ENCODE measurements at regions not wholly inside any gene's neighbourhood (a gene's known extent, or its start where the extent isn't known, plus 50 kb on each side); places are given as distances from the start of the nearest gene placed in this dataset.

GRCh38 chr7:9082203-9082602, 648.8 kb downstream of the NXPH1 start:
- Histone ChIP-seq H3K9me2 (replicated peaks; ENCODE audit: insufficient read depth) (no peaks in the 10 kb centered on the region), H3K4me1 (ENCODE audit: insufficient read depth) (no peaks in the 10 kb centered on the region), H3K27me3 (no peaks in the 10 kb centered on the region), H3K79me2 (no peaks in the 10 kb centered on the region), H3K9me3 (ENCODE audit: low read depth) (no peaks in the 10 kb centered on the region), H3K36me3 (replicated peaks; ENCODE audit: insufficient read depth, low read depth) (no peaks in the 10 kb centered on the region), H3K27ac (no peak overlapping the region), H3K4me2 (no peak overlapping the region), H3K4me3 (no peak overlapping the region), H4K20me1 (ENCODE audit: insufficient read depth, poor library complexity, severe bottlenecking) (no peaks in the 10 kb centered on the region), H2AFZ (no peak overlapping the region)
- DNase-seq (ENCODE audit: low spot score), result peak; percentile 8
- 10% methylated on average over 2 of the region's 2 CpGs for WGBS (ENCODE audit: low lambda C conversion rate, missing lambda C conversion rate)
- TF ChIP-seq EZH2phosphoT487 (IDR thresholded peaks at IDR 0.05; ENCODE audit: low read depth, severe bottlenecking, unreplicated experiment), result no peak
- no peak for TF ChIP-seq EZH2 (IDR thresholded peaks at IDR 0.05; ENCODE audit: borderline replicate concordance)
- no peak for TF ChIP-seq CTCF (IDR thresholded peaks at IDR 0.05; ENCODE audit: poor library complexity)

DNA sequence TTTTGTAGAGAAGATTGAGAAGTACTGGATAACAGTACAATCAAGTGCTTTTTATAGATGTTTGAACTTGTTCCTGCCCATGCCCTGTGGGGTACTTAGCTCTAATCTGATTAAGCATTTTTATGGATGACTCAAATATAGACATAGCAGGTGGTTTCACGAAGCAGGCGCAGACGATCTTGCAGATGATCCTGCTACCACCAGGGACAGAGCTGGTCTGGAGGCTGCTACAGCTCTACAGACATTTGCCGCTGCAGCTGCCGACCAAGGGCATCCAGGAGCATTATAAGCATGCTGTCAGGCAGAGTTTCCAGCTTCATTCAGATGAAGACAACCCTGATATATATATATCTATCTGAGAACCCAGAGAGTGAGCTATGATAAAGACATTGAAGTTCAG, 650.4 kb downstream of the NXPH1 start:
- Histone ChIP-seq H2AFZ (no peak overlapping the region), H3K9me3 (ENCODE audit: low read depth) (no peaks in the 10 kb centered on the region), H4K20me1 (ENCODE audit: insufficient read depth, poor library complexity, severe bottlenecking) (no peaks in the 10 kb centered on the region), H3K27me3 (no peaks in the 10 kb centered on the region), H3K4me1 (ENCODE audit: insufficient read depth) (no peaks in the 10 kb centered on the region), H3K4me3 (no peak overlapping the region), H3K36me3 (replicated peaks; ENCODE audit: insufficient read depth, low read depth) (no peaks in the 10 kb centered on the region), H3K79me2 (no peaks in the 10 kb centered on the region), H3K4me2 (no peak overlapping the region), H3K27ac (no peak overlapping the region), H3K9me2 (replicated peaks; ENCODE audit: insufficient read depth) (no peaks in the 10 kb centered on the region)
- DNase-seq (ENCODE audit: low spot score), result peak; percentile 17
- no peak for TF ChIP-seq EZH2 (IDR thresholded peaks at IDR 0.05; ENCODE audit: borderline replicate concordance)
- no peak for TF ChIP-seq CTCF (IDR thresholded peaks at IDR 0.05; ENCODE audit: poor library complexity)
- TF ChIP-seq EZH2phosphoT487 (IDR thresholded peaks at IDR 0.05; ENCODE audit: low read depth, severe bottlenecking, unreplicated experiment), result no peak
- 57% methylated on average over 5 of the region's 5 CpGs for whole genome bisulfite sequencing (ENCODE audit: low lambda C conversion rate, missing lambda C conversion rate)

GRCh38 chr7:9091282-9091681, 657.9 kb downstream of the NXPH1 start:
- no peaks in the 10 kb centered on the region for H3K4me1 ChIP-seq (ENCODE audit: insufficient read depth)
- H2AFZ ChIP-seq, result no peak overlapping the region
- no peaks in the 10 kb centered on the region for H3K79me2 ChIP-seq
- no peak overlapping the region for H3K27ac ChIP-seq
- no peaks in the 10 kb centered on the region for H3K36me3 ChIP-seq (replicated peaks; ENCODE audit: insufficient read depth, low read depth)
- no peak overlapping the region for H3K4me2 ChIP-seq
- H4K20me1 ChIP-seq (ENCODE audit: insufficient read depth, poor library complexity, severe bottlenecking), result no peaks in the 10 kb centered on the region
- TF ChIP-seq EZH2 (IDR thresholded peaks at IDR 0.05; ENCODE audit: borderline replicate concordance) (no peak), EZH2phosphoT487 (IDR thresholded peaks at IDR 0.05; ENCODE audit: low read depth, severe bottlenecking, unreplicated experiment) (no peak), CTCF (IDR thresholded peaks at IDR 0.05; ENCODE audit: poor library complexity) (no peak)
- H3K4me3 ChIP-seq, result no peak overlapping the region
- H3K27me3 ChIP-seq, result no peaks in the 10 kb centered on the region
- DNase-seq (ENCODE audit: low spot score), result no peak
- H3K9me2 ChIP-seq (replicated peaks; ENCODE audit: insufficient read depth), result no peaks in the 10 kb centered on the region
- H3K9me3 ChIP-seq (ENCODE audit: low read depth), result no peaks in the 10 kb centered on the region
- 89% methylated on average over 3 of the region's 3 CpGs for WGBS (ENCODE audit: low lambda C conversion rate, missing lambda C conversion rate)

DNA sequence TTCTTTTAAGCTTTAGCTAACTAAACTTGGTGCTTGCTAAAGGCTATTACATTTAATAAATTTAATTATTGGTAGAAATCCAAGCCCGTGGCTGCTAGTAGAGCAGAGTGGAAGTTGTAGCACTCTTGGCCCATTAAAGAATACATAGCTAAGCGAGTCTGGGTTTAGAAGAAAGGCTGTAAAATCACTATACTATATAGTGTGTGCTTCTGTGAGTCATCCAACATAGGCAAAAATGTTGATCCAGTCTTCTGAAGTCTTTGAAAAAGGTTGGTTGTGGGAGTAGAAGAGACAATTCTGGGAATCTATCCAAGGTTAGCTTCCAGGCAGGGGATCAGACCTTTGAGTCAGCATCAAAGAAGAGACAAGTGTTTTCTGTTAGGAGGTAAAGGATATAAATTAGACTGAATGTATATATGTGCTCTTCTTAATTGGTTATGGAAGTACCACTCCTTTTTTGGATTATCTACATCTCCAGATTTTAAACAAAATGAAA, 664.2 kb downstream of the NXPH1 start:
- no peak overlapping the region for H3K4me3 ChIP-seq
- H3K27ac ChIP-seq, result no peak overlapping the region
- no peaks in the 10 kb centered on the region for H3K27me3 ChIP-seq
- no peaks in the 10 kb centered on the region for H4K20me1 ChIP-seq (ENCODE audit: insufficient read depth, poor library complexity, severe bottlenecking)
- no peak overlapping the region for H3K4me2 ChIP-seq
- DNase-seq (ENCODE audit: low spot score), result no peak
- TF ChIP-seq CTCF (IDR thresholded peaks at IDR 0.05; ENCODE audit: poor library complexity) (no peak), EZH2 (IDR thresholded peaks at IDR 0.05; ENCODE audit: borderline replicate concordance) (no peak), EZH2phosphoT487 (IDR thresholded peaks at IDR 0.05; ENCODE audit: low read depth, severe bottlenecking, unreplicated experiment) (no peak)
- WGBS (ENCODE audit: low lambda C conversion rate, missing lambda C conversion rate), result 90% methylated on average over 2 of the region's 2 CpGs
- H3K36me3 ChIP-seq (replicated peaks; ENCODE audit: insufficient read depth, low read depth), result no peaks in the 10 kb centered on the region
- H3K9me3 ChIP-seq (ENCODE audit: low read depth), result no peaks in the 10 kb centered on the region
- no peaks in the 10 kb centered on the region for H3K9me2 ChIP-seq (replicated peaks; ENCODE audit: insufficient read depth)
- H3K79me2 ChIP-seq, result no peaks in the 10 kb centered on the region
- H3K4me1 ChIP-seq (ENCODE audit: insufficient read depth), result no peaks in the 10 kb centered on the region
- no peak overlapping the region for H2AFZ ChIP-seq

Data from hepatocyte (in vitro differentiated cells).